HG02763 (cell line): ENCODE measurements at regions not wholly inside any gene's neighbourhood (a gene's known extent, or its start where the extent isn't known, plus 50 kb on each side); places are given as distances from the start of the nearest gene placed in this dataset.
"Not testable (repeated sequence)": the region's sequence is repeated elsewhere in the genome, so short reads cannot be mapped to it uniquely, and the experiment has no call there.

Source experiments
- ATAC-seq: cut with Tn5 transposase; IDR thresholded peaks from one replicate; pipeline ENCODE4 v1.9.1; 2021; ENCODE audit warnings: mild to moderate bottlenecking, moderate library complexity; ENCODE audit not compliant: unreplicated experiment

- no peak for ATAC-seq
Observed at GRCh38 chr4:181757098-181757497, 486.1 kb upstream of the TENM3 start.

GRCh38 chr4:181757910-181758660, 485.1 kb upstream of the TENM3 start:
- no peak for ATAC-seq

GRCh38 chr4:181760560-181760959, 482.6 kb upstream of the TENM3 start:
- no peak for ATAC-seq

GRCh38 chr4:181761156-181761555, 482.0 kb upstream of the TENM3 start:
- no peak for ATAC-seq

GRCh38 chr4:181766061-181766548, 477.1 kb upstream of the TENM3 start:
- no peak for ATAC-seq

GRCh38 chr4:181770971-181771370, 472.2 kb upstream of the TENM3 start:
- no peak for ATAC-seq

- ATAC-seq, result no peak
Observed at GRCh38 chr4:181775298-181775697, 467.9 kb upstream of the TENM3 start.

- no peak for ATAC-seq
Observed at GRCh38 chr4:181776264-181777054, 466.7 kb upstream of the TENM3 start.

GRCh38 chr4:181777518-181777917, 465.7 kb upstream of the TENM3 start:
- ATAC-seq, result no peak

GRCh38 chr4:181784881-181785280, 458.3 kb upstream of the TENM3 start:
- ATAC-seq, result no peak

GRCh38 chr4:181792641-181793040, 450.6 kb upstream of the TENM3 start:
- ATAC-seq, result no peak

- ATAC-seq, result no peak
Observed at GRCh38 chr4:181793096-181793495, 450.1 kb upstream of the TENM3 start.

GRCh38 chr4:181796502-181796901, 446.7 kb upstream of the TENM3 start:
- ATAC-seq, result no peak

- no peak for ATAC-seq
Observed at GRCh38 chr4:181798536-181798935, 444.7 kb upstream of the TENM3 start.

GRCh38 chr4:181799561-181800069, 443.6 kb upstream of the TENM3 start:
- ATAC-seq, result no peak

- no peak for ATAC-seq
Observed at GRCh38 chr4:181802207-181802606, 441.0 kb upstream of the TENM3 start.

GRCh38 chr4:181807771-181808170, 435.4 kb upstream of the TENM3 start:
- ATAC-seq, result no peak

- ATAC-seq, result no peak
Observed at GRCh38 chr4:181810711-181811110, 432.5 kb upstream of the TENM3 start.

GRCh38 chr4:181811550-181811949, 431.7 kb upstream of the TENM3 start:
- not testable (repeated sequence) for ATAC-seq

GRCh38 chr4:181819946-181820345, 423.3 kb upstream of the TENM3 start:
- ATAC-seq, result no peak

- ATAC-seq, result no peak
Observed at GRCh38 chr4:181820553-181820952, 422.6 kb upstream of the TENM3 start.
